ENCODE measurements at regions not wholly inside any gene's neighbourhood (a gene's known extent, or its start where the extent isn't known, plus 50 kb on each side); places are given as distances from the start of the nearest gene placed in this dataset.

DNA sequence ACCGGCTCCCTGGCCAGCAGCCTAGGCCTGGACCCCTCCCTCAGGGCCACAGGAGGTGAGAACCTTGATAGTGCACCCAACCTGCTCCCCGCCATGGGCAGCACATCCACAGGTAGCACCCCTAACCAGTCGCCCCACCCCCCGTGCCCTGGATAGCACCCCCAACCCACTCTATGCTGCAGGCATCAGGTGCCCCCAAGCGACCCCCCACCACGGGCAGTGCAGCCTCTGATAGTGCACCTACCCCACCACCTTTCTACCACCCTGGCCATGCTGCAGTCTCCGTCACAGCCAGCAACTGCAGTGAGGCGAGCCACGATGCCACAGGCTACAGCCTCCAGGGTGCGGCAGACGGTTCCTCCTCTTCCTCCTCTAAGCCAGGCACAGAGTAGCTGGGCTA, 55.6 kb downstream of the SOWAHC start:
- DNase-seq: peak in 1 of 2 donors; percentile 53
- TF ChIP-seq POLR2A (IDR thresholded peaks at IDR 0.05) (no peak), CTCF (IDR thresholded peaks at IDR 0.05) (no peak), EP300 (IDR thresholded peaks at IDR 0.05) (no peak), POLR2AphosphoS5 (IDR thresholded peaks at IDR 0.05) (no peak)
- 95 to 97% methylated on average over 8 to 9 of the region's 11 CpGs for WGBS, 2 donors
- H3K4me3 ChIP-seq: no peak overlapping the region
- H3K9me3 ChIP-seq: no peaks in the 10 kb centered on the region
- peaks cover 0 to under 1% (median 0%) of the 10 kb centered on the region in 4 donors for H3K4me1 ChIP-seq
- peak in 1 of 2 donors; percentile 53 for ATAC-seq (ENCODE audit: low FRiP score in 2 of 2)
- H3K27me3 ChIP-seq: no peaks in the 10 kb centered on the region
- no peaks in the 10 kb centered on the region for H3K36me3 ChIP-seq
- H3K27ac ChIP-seq: no peak overlapping the region

- DNase-seq: peak in 1 of 2 donors; percentile 39
- H3K9me3 ChIP-seq: no peaks in the 10 kb centered on the region
- H3K4me1 ChIP-seq: peaks cover 0 to 10% (median 3%) of the 10 kb centered on the region in 4 donors
- H3K27ac ChIP-seq: no peak overlapping the region
- TF ChIP-seq EP300 (IDR thresholded peaks at IDR 0.05) (no peak), CTCF (IDR thresholded peaks at IDR 0.05) (no peak), POLR2AphosphoS5 (IDR thresholded peaks at IDR 0.05) (no peak), POLR2A (IDR thresholded peaks at IDR 0.05) (no peak)
- ATAC-seq (ENCODE audit: low FRiP score in 2 of 2): no peak
- H3K27me3 ChIP-seq: no peaks in the 10 kb centered on the region
- 89 to 96% methylated on average over 4 to 8 of the region's 8 CpGs for WGBS, 2 donors
- no peak overlapping the region for H3K4me3 ChIP-seq
- H3K36me3 ChIP-seq: no peaks in the 10 kb centered on the region
Observed at GRCh38 chr2:109670556-109671411, 56.6 kb downstream of the SOWAHC start.

DNA sequence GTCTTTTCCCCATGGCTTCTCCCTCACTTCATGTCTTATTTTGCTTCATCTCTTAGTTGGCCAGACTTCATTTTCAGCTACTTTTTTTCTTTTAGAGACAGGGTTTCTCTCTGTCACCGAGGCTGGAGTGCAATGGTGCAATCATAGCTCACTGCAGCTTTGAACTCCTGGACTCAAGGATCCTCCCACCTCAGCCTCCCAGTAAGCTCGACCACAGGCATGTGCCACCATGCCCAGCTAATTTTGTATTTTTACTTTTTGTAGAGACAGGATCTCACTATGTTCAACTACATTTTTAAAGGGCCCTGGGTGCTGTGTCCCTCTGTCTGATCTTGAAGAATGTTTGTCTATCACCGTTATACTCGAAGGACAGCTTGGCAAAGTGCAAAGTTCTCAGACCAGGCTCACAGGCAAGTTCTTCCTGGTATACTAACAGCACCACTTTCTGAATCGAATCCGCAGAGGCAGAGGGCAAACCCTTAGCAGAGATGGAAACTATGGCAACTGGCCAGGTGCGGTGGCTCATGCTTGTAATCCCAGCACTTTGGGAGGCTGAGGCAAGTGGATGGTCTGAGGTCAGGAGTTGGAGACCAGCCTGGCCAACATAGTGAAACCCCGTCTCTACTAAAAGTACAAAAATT, 60.9 kb downstream of the SOWAHC start:
- H3K9me3 ChIP-seq: no peaks in the 10 kb centered on the region
- H3K4me1 ChIP-seq: peaks cover 31 to 42% (median 37%) of the 10 kb centered on the region in 4 donors
- TF ChIP-seq POLR2A (IDR thresholded peaks at IDR 0.05) (no peak), CTCF (IDR thresholded peaks at IDR 0.05) (no peak), EP300 (IDR thresholded peaks at IDR 0.05) (no peak), POLR2AphosphoS5 (IDR thresholded peaks at IDR 0.05) (no peak)
- WGBS, 2 donors: 70 to 71% methylated on average over 7 to 8 of the region's 8 CpGs
- H3K4me3 ChIP-seq: no peak overlapping the region
- H3K36me3 ChIP-seq: no peaks in the 10 kb centered on the region
- H3K27me3 ChIP-seq: no peaks in the 10 kb centered on the region
- peak overlapping the region in 1 of 4 donors; percentile 43 for H3K27ac ChIP-seq
- peak in 1 of 2 donors; percentile 40 for DNase-seq
- ATAC-seq (ENCODE audit: low FRiP score in 2 of 2): no peak

- Histone ChIP-seq H3K4me1 (peaks cover 38 to 48% (median 41%) of the 10 kb centered on the region in 4 donors), H3K36me3 (no peaks in the 10 kb centered on the region), H3K4me3 (no peak overlapping the region), H3K27me3 (no peaks in the 10 kb centered on the region), H3K9me3 (no peaks in the 10 kb centered on the region), H3K27ac (peak overlapping the region in 3 of 4 donors; percentile 30 to 61 (median 61))
- 65 to 77% methylated on average over 12 to 17 of the region's 17 CpGs for WGBS, 2 donors
- DNase-seq: peak in 1 of 2 donors; percentile 70
- ATAC-seq (ENCODE audit: low FRiP score in 2 of 2): peak; percentile 25 to 45
- TF ChIP-seq POLR2AphosphoS5 (IDR thresholded peaks at IDR 0.05): no peak
- TF ChIP-seq CTCF (IDR thresholded peaks at IDR 0.05): no peak
- no peak for TF ChIP-seq POLR2A (IDR thresholded peaks at IDR 0.05)
- TF ChIP-seq EP300 (IDR thresholded peaks at IDR 0.05): no peak
Observed at GRCh38 chr2:109675666-109676345, 61.6 kb downstream of the SOWAHC start.
